ENCODE measurements at regions not wholly inside any gene's neighbourhood (a gene's known extent, or its start where the extent isn't known, plus 50 kb on each side); places are given as distances from the start of the nearest gene placed in this dataset.

GRCh38 chr10:125442856-125443540 lies 240.0 kb downstream of the TEX36 start (continued):
- TF ChIP-seq ZBTB33 (IDR thresholded peaks at IDR 0.05; ENCODE audit: extremely low read depth, insufficient replicate concordance, low read length) (no peak), CBX3 (IDR thresholded peaks at IDR 0.05; ENCODE audit: low read depth) (no peak), POLR2A (IDR thresholded peaks at IDR 0.05; ENCODE audit: borderline replicate concordance, extremely low read depth, insufficient read depth, insufficient read length) (no peak), EZH2 (IDR thresholded peaks at IDR 0.05) (no peak), CEBPB (IDR thresholded peaks at IDR 0.05; ENCODE audit: low read depth) (no peak), TCF7L2 (IDR thresholded peaks at IDR 0.05; ENCODE audit: borderline replicate concordance, extremely low read depth, insufficient read depth, insufficient read length) (no peak), ZNF274 (IDR thresholded peaks at IDR 0.05; ENCODE audit: low read depth, low read length) (no peak), ELF1 (IDR thresholded peaks at IDR 0.05; ENCODE audit: borderline replicate concordance, low read depth) (no peak), ZFX (IDR thresholded peaks at IDR 0.05) (no peak)

GRCh38 chr10:125441151-125441550 lies 241.8 kb downstream of the TEX36 start:
- Histone ChIP-seq H3K4me1 (ENCODE audit: control insufficient read depth in 1 of 2, insufficient read depth in 2 of 2, low read length in 2 of 2) (no peaks in the 10 kb centered on the region), H3K27me3 (ENCODE audit: insufficient read depth, low read length) (no peaks in the 10 kb centered on the region; the same call in none of the 2 replicates), H3K4me3 (replicated peaks in 1 of 2; ENCODE audit: low read depth in 1 of 2, low read length in 2 of 2) (no peak overlapping the region), H2AFZ (ENCODE audit: low read depth, low read length, poor library complexity, severe bottlenecking) (no peak overlapping the region), H3K79me2 (ENCODE audit: insufficient read depth, low read length) (no peaks in the 10 kb centered on the region), H3K4me2 (ENCODE audit: low read length) (no peak overlapping the region), H3K36me3 (ENCODE audit: control insufficient read depth in 1 of 2, insufficient read depth in 2 of 2, low read length in 2 of 2) (no peaks in the 10 kb centered on the region), H3K27ac (ENCODE audit: low read depth, low read length) (no peak overlapping the region), H3K9me3 (ENCODE audit: control insufficient read depth in 1 of 2, insufficient read depth in 1 of 2, low read depth in 1 of 2, low read length in 2 of 2) (no peaks in the 10 kb centered on the region), H3K9me2 (ENCODE audit: insufficient read depth) (no peaks in the 10 kb centered on the region), H4K20me1 (ENCODE audit: insufficient read depth) (no peaks in the 10 kb centered on the region), H3K9ac (ENCODE audit: low read length) (no peak overlapping the region)
- POLR2A ChIA-PET = no interaction called here
- intact Hi-C loops (cut with micrococcal nuclease) = no loop called here
- no TSS peak for BruUV-seq (replicated peaks)
- CTCF ChIA-PET = no interaction called here
- ATAC-seq (no peak), DNase-seq (ENCODE audit: low read depth, low spot score) (no peak)
- RAD21 ChIA-PET (ENCODE audit: low non-redundant PET in 1 of 2, low total read pairs in 2 of 2, uncharacterized antibody in 2 of 2, unreplicated experiment in 2 of 2) = no interaction called here
- TF ChIP-seq ZFX (IDR thresholded peaks at IDR 0.05) (no peak), POLR2A (IDR thresholded peaks at IDR 0.05; ENCODE audit: borderline replicate concordance, extremely low read depth, insufficient read depth, insufficient read length) (no peak), ZNF274 (IDR thresholded peaks at IDR 0.05; ENCODE audit: low read depth, low read length) (no peak), CEBPB (IDR thresholded peaks at IDR 0.05; ENCODE audit: low read depth) (no peak), CBX3 (IDR thresholded peaks at IDR 0.05; ENCODE audit: low read depth) (no peak), ATF3 (IDR thresholded peaks at IDR 0.05) (no peak), POLR2AphosphoS5 (IDR thresholded peaks at IDR 0.05; ENCODE audit: low read depth, low read length) (no peak), RAD21 (IDR thresholded peaks at IDR 0.05; ENCODE audit: low read depth) (no peak), FOSL1 (IDR thresholded peaks at IDR 0.05; ENCODE audit: low read depth) (no peak), EZH2 (IDR thresholded peaks at IDR 0.05) (no peak), SIN3A (IDR thresholded peaks at IDR 0.05; ENCODE audit: low read depth) (no peak), EGR1 (IDR thresholded peaks at IDR 0.05; ENCODE audit: low read depth) (no peak), ELF1 (IDR thresholded peaks at IDR 0.05; ENCODE audit: borderline replicate concordance, low read depth) (no peak)
- TF ChIP-seq, protein P1, sequence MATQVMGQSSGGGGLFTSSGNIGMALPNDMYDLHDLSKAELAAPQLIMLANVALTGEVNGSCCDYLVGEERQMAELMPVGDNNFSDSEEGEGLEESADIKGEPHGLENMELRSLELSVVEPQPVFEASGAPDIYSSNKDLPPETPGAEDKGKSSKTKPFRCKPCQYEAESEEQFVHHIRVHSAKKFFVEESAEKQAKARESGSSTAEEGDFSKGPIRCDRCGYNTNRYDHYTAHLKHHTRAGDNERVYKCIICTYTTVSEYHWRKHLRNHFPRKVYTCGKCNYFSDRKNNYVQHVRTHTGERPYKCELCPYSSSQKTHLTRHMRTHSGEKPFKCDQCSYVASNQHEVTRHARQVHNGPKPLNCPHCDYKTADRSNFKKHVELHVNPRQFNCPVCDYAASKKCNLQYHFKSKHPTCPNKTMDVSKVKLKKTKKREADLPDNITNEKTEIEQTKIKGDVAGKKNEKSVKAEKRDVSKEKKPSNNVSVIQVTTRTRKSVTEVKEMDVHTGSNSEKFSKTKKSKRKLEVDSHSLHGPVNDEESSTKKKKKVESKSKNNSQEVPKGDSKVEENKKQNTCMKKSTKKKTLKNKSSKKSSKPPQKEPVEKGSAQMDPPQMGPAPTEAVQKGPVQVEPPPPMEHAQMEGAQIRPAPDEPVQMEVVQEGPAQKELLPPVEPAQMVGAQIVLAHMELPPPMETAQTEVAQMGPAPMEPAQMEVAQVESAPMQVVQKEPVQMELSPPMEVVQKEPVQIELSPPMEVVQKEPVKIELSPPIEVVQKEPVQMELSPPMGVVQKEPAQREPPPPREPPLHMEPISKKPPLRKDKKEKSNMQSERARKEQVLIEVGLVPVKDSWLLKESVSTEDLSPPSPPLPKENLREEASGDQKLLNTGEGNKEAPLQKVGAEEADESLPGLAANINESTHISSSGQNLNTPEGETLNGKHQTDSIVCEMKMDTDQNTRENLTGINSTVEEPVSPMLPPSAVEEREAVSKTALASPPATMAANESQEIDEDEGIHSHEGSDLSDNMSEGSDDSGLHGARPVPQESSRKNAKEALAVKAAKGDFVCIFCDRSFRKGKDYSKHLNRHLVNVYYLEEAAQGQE (IDR thresholded peaks at IDR 0.05; ENCODE audit: low read depth) = no peak
- TF ChIP-seq, protein P2, sequence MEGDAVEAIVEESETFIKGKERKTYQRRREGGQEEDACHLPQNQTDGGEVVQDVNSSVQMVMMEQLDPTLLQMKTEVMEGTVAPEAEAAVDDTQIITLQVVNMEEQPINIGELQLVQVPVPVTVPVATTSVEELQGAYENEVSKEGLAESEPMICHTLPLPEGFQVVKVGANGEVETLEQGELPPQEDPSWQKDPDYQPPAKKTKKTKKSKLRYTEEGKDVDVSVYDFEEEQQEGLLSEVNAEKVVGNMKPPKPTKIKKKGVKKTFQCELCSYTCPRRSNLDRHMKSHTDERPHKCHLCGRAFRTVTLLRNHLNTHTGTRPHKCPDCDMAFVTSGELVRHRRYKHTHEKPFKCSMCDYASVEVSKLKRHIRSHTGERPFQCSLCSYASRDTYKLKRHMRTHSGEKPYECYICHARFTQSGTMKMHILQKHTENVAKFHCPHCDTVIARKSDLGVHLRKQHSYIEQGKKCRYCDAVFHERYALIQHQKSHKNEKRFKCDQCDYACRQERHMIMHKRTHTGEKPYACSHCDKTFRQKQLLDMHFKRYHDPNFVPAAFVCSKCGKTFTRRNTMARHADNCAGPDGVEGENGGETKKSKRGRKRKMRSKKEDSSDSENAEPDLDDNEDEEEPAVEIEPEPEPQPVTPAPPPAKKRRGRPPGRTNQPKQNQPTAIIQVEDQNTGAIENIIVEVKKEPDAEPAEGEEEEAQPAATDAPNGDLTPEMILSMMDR (IDR thresholded peaks at IDR 0.05 in 2 of 3, conservative IDR thresholded peaks at IDR 0.05 in 1 of 3; ENCODE audit: borderline replicate concordance in 1 of 3, insufficient read depth in 1 of 3, low read depth in 2 of 3, low read length in 2 of 3) = no peak

Measured in HCT116 (cell line).